CD4-positive, alpha-beta T cell (primary cell): ENCODE measurements at regions not wholly inside any gene's neighbourhood (a gene's known extent, or its start where the extent isn't known, plus 50 kb on each side); places are given as distances from the start of the nearest gene placed in this dataset.

Experiments
- ATAC-seq: fragments of 200-7000 bp; cut with Tn5 transposase; one replicate; pipeline ENCODE4 v1.10.0; 2022; ENCODE audit warnings: mild to moderate bottlenecking; ENCODE audit not compliant: poor library complexity
- CTCF ChIA-PET: fragments of 350-600 bp; sonication (Branson Sonifier 250); formaldehyde crosslinking; loops from one replicate; lab custom pipeline; 2021; ENCODE audit warnings: antibody characterized with exemption, inconsistent platforms; lab: Charles Lee
- POLR2A ChIA-PET: fragments of 350-600 bp; sonication (Branson Sonifier 250); formaldehyde crosslinking; loops from one replicate; lab custom pipeline; 2021; ENCODE audit warnings: antibody characterized with exemption, inconsistent platforms; lab: Charles Lee
- DNase-seq, 14 experiments: peaks; one replicate each; pipeline ENCODE4 v3.0.0-alpha.2; 2013 to 2020; ENCODE audit warnings: mixed read lengths in 2 of 14
- H3K27ac ChIP-seq, 2 donors: one replicate each; pipeline versions ENCODE4 v1.5.1 to v1.7.0; 2013; ENCODE audit warnings: low read length in 2 of 2, low read depth in 1 of 2, mild to moderate bottlenecking in 1 of 2
- H3K27me3 ChIP-seq, 2 experiments: 1 replicate in 1 of 2; 2 replicates in 1 of 2; pipeline versions ENCODE4 v1.6.1 to v1.7.0; 2013; ENCODE audit warnings: low read length in 2 of 2, control low read depth in 1 of 2, mild to moderate bottlenecking in 1 of 2, moderate library complexity in 1 of 2; ENCODE audit not compliant: insufficient read depth in 2 of 2, control insufficient read depth in 1 of 2
- H3K36me3 ChIP-seq: one replicate; pipeline ENCODE4 v1.6.1; 2013; ENCODE audit warnings: low read length, control low read depth; ENCODE audit not compliant: insufficient read depth
- H3K4me1 ChIP-seq: one replicate; pipeline ENCODE4 v1.6.1; 2013; ENCODE audit warnings: low read length, control low read depth; ENCODE audit not compliant: insufficient read depth
- H3K4me3 ChIP-seq: one replicate; pipeline ENCODE4 v1.5.1; 2013; ENCODE audit warnings: mild to moderate bottlenecking, low read length, moderate library complexity
- H3K9me3 ChIP-seq, 2 experiments: 1 replicate in 1 of 2; 2 replicates in 1 of 2; pipeline versions ENCODE4 v1.6.1 to v1.7.0; 2013; ENCODE audit warnings: low read length in 2 of 2, mild to moderate bottlenecking in 2 of 2, control low read depth in 1 of 2, moderate library complexity in 1 of 2; ENCODE audit not compliant: control insufficient read depth in 1 of 2, insufficient read depth in 1 of 2
- H3K27ac Mint-ChIP-seq: one replicate; pipeline ENCODE4 v1.8.0; 2020; ENCODE audit warnings: mixed read lengths
- H3K27me3 Mint-ChIP-seq: one replicate; pipeline ENCODE4 v1.8.0; 2021; ENCODE audit warnings: mixed read lengths
- H3K36me3 Mint-ChIP-seq: one replicate; pipeline ENCODE4 v1.8.0; 2021; ENCODE audit warnings: low read depth, mixed read lengths
- H3K4me1 Mint-ChIP-seq: one replicate; pipeline ENCODE4 v1.8.0; 2021; ENCODE audit warnings: low read depth, mixed read lengths
- H3K4me3 Mint-ChIP-seq: one replicate; pipeline ENCODE4 v1.8.0; 2020; ENCODE audit warnings: mild to moderate bottlenecking, mixed read lengths
- H3K9me3 Mint-ChIP-seq: one replicate; pipeline ENCODE4 v1.8.0; 2020; ENCODE audit warnings: mixed read lengths
- intact Hi-C, 2 experiments: fragments of 100-400 bp; cut with DNase I in 1 of 2; cut with micrococcal nuclease in 1 of 2; formaldehyde crosslinking; loops; one replicate each; pipeline versions ENCODE4 v1.15.1 to v1.9.0; 2023 to 2025; cut with DNase I, micrococcal nuclease
- TF ChIP-seq, protein P1 (sequence below): fragments of 200-600 bp; IDR thresholded peaks from one replicate; pipeline ENCODE4 v1.8.0; 2022; ENCODE audit warnings: antibody characterized with exemption, mild to moderate bottlenecking

DNA sequence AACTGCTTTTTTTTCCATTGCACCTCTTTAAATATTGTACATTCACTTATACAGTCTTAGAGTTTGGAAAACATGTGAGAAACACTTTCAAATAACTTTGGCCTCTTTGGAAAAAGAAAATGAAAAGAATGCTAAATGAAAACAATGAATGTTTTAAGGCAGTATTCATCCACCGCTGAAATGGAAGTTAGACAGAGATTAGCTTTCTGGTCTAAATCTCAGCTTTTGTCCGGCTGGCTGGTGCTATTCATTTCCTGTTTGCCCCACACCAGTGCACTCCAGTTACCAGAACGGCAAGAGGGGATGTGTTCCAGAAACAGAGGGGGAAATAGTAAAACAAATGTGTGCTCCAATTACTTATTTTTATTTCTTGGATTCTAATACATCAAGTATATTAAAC lies 1201.3 kb downstream of the EFNB2 start:
- no peak for DNase-seq
- Mint-ChIP-seq H3K4me3 (no peak overlapping the region), H3K27ac (no peak overlapping the region), H3K27me3 (no peaks in the 10 kb centered on the region), H3K9me3 (peaks cover 3% of the 10 kb centered on the region), H3K36me3 (no peaks in the 10 kb centered on the region), H3K4me1 (no peaks in the 10 kb centered on the region)
- no peak overlapping the region for H3K27ac ChIP-seq
- TF ChIP-seq, protein P1, sequence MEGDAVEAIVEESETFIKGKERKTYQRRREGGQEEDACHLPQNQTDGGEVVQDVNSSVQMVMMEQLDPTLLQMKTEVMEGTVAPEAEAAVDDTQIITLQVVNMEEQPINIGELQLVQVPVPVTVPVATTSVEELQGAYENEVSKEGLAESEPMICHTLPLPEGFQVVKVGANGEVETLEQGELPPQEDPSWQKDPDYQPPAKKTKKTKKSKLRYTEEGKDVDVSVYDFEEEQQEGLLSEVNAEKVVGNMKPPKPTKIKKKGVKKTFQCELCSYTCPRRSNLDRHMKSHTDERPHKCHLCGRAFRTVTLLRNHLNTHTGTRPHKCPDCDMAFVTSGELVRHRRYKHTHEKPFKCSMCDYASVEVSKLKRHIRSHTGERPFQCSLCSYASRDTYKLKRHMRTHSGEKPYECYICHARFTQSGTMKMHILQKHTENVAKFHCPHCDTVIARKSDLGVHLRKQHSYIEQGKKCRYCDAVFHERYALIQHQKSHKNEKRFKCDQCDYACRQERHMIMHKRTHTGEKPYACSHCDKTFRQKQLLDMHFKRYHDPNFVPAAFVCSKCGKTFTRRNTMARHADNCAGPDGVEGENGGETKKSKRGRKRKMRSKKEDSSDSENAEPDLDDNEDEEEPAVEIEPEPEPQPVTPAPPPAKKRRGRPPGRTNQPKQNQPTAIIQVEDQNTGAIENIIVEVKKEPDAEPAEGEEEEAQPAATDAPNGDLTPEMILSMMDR, result no peak
- H3K27me3 ChIP-seq, result no peaks in the 10 kb centered on the region
- H3K4me1 ChIP-seq, result no peaks in the 10 kb centered on the region
- H3K9me3 ChIP-seq, result no peaks in the 10 kb centered on the region
- ChIA-PET POLR2A (no interaction called here), CTCF (no interaction called here)
- no peak overlapping the region for H3K4me3 ChIP-seq
- no peaks in the 10 kb centered on the region for H3K36me3 ChIP-seq
- intact Hi-C loops, result no loop called here
- ATAC-seq, result no peak

DNA sequence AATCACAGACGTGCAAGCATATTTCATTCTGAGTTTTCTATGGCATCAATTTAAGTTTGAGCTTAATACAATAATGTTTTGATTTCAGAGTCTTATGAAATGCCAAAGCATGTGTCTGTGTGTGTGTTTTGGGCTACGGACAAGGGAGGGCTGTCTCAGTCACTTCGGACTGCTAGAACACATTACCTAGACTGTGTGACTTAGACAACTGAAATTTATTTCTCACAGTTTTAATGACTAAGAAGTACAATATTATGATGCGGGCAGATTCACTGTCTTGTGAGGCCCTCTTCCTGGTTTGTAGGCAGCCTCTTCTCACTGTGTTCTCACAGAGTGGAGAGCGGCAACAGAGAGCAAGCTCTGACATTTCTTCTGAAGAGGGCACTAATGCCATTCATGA lies 1202.0 kb downstream of the EFNB2 start:
- H3K9me3 Mint-ChIP-seq, result peaks cover 3% of the 10 kb centered on the region
- DNase-seq (no peak), ATAC-seq (no peak)
- Histone ChIP-seq H3K27me3 (no peaks in the 10 kb centered on the region), H3K9me3 (no peaks in the 10 kb centered on the region), H3K4me3 (no peak overlapping the region), H3K4me1 (no peaks in the 10 kb centered on the region), H3K36me3 (no peaks in the 10 kb centered on the region), H3K27ac (no peak overlapping the region)
- H3K4me1 Mint-ChIP-seq, result no peaks in the 10 kb centered on the region
- ChIA-PET CTCF (no interaction called here), POLR2A (no interaction called here)
- intact Hi-C loops, result no loop called here
- no peak overlapping the region for H3K4me3 Mint-ChIP-seq
- H3K27me3 Mint-ChIP-seq, result no peaks in the 10 kb centered on the region
- no peaks in the 10 kb centered on the region for H3K36me3 Mint-ChIP-seq
- no peak overlapping the region for H3K27ac Mint-ChIP-seq
- TF ChIP-seq, protein P1, result no peak

DNA sequence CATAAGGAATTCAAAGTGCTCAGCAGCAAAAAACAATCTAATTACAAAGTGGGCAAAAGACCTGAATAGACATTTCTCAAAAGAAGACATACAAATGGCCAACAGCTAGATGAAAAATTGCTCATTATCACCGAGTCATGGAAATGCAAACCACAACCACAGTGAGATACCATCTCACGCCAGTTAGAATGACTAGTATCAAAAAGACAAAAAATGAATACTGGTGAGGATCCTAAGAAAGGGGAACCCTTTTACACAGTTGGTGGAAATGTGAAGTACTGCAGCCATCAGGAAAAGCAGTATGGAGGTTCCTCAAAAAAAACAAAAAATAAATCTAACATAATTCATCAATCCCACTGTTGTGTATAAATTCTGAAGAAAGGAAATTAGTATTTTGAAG lies 1206.1 kb downstream of the EFNB2 start:
- no peak for DNase-seq
- TF ChIP-seq, protein P1, result no peak
- ChIA-PET POLR2A (no interaction called here), CTCF (no interaction called here)
- Histone ChIP-seq H3K36me3 (no peaks in the 10 kb centered on the region), H3K27ac (no peak overlapping the region), H3K4me3 (no peak overlapping the region), H3K9me3 (no peaks in the 10 kb centered on the region), H3K27me3 (no peaks in the 10 kb centered on the region), H3K4me1 (no peaks in the 10 kb centered on the region)
- H3K4me3 Mint-ChIP-seq, result no peak overlapping the region
- H3K27me3 Mint-ChIP-seq, result no peaks in the 10 kb centered on the region
- no peaks in the 10 kb centered on the region for H3K36me3 Mint-ChIP-seq
- intact Hi-C loops, result no loop called here
- no peak for ATAC-seq
- peaks cover 3% of the 10 kb centered on the region for H3K9me3 Mint-ChIP-seq
- no peak overlapping the region for H3K27ac Mint-ChIP-seq
- no peaks in the 10 kb centered on the region for H3K4me1 Mint-ChIP-seq
